BJ (cell line): ENCODE measurements at regions not wholly inside any gene's neighbourhood (a gene's known extent, or its start where the extent isn't known, plus 50 kb on each side); places are given as distances from the start of the nearest gene placed in this dataset.

ENCODE experiments used
- CTCF ChIA-PET: fragments of 350-600 bp; formaldehyde crosslinking; extraction: SDS; loops from one replicate; lab custom pipeline; 2021; ENCODE audit warnings: antibody characterized with exemption, inconsistent platforms; lab: Yijun Ruan, JAX
- POLR2A ChIA-PET: fragments of 300-600 bp; sonication (Branson Sonifier 250); formaldehyde crosslinking; extraction: SDS; loops from one replicate; lab custom pipeline; 2021; ENCODE audit warnings: antibody characterized with exemption; lab: Charles Lee
- DNase-seq: peaks from one replicate; pipeline ENCODE4 v3.0.0-alpha.2; 2011; ENCODE audit warnings: low read depth
- H3K27me3 ChIP-seq: 2 replicates; pipeline ENCODE4 v1.6.0; 2011; ENCODE audit warnings: low read length; ENCODE audit not compliant: control insufficient read depth, insufficient read depth
- H3K36me3 ChIP-seq: 2 replicates; pipeline ENCODE4 v1.5.1; 2011; ENCODE audit warnings: low read length; ENCODE audit not compliant: control insufficient read depth, insufficient read depth
- H3K4me3 ChIP-seq: 2 replicates; pipeline ENCODE4 v1.5.1; 2011; ENCODE audit warnings: low read depth, mild to moderate bottlenecking, control low read depth, low read length
- TF ChIP-seq, protein P1 (sequence below): IDR thresholded peaks from 2 replicates; pipeline ENCODE4 v1.5.1; 2011; ENCODE audit warnings: low read depth, mild to moderate bottlenecking, control low read depth, inconsistent platforms, low read length, moderate library complexity; ENCODE audit not compliant: insufficient read depth

DNA sequence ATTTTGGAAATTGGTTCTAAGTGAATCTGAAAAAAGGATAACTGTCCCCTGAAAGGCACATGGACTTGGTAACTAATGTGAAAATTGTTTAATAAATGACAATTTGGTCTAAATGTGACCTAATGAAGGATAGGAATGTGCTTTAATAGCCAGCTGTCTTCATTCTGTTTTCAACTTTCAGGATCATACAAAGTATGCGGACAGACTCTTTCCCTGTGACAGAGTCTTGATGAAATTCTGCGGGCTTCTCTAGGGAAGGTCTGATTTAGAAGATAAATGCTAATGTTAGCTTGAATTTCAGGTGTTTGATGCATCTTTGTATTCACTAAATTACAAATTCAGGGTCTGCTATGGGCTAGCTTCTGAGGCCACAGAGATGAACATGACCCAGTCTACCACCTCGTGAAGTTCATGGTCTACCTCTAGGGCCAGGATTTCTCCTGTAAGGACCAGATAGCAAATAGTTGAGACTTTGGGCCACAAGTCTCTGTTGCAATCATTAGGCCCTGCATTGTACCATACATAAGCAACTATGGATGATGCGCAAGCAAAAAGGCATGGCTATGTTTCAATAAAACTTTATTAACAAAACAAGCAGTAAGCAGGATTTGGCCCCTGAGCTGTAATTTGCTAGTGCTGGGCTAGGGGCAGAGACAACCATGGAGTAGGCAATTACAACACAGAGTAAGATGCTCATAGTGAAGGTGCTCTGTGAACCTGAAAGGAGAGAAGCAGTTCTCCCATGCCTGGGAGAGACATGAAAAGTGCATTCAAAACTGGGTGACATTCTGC lies 368.6 kb downstream of the INHBA start:
- Histone ChIP-seq H3K36me3 (no peaks in the 10 kb centered on the region), H3K27me3 (no peaks in the 10 kb centered on the region), H3K4me3 (no peak overlapping the region)
- ChIA-PET CTCF (no interaction called here), POLR2A (no interaction called here)
- TF ChIP-seq, protein P1, sequence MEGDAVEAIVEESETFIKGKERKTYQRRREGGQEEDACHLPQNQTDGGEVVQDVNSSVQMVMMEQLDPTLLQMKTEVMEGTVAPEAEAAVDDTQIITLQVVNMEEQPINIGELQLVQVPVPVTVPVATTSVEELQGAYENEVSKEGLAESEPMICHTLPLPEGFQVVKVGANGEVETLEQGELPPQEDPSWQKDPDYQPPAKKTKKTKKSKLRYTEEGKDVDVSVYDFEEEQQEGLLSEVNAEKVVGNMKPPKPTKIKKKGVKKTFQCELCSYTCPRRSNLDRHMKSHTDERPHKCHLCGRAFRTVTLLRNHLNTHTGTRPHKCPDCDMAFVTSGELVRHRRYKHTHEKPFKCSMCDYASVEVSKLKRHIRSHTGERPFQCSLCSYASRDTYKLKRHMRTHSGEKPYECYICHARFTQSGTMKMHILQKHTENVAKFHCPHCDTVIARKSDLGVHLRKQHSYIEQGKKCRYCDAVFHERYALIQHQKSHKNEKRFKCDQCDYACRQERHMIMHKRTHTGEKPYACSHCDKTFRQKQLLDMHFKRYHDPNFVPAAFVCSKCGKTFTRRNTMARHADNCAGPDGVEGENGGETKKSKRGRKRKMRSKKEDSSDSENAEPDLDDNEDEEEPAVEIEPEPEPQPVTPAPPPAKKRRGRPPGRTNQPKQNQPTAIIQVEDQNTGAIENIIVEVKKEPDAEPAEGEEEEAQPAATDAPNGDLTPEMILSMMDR: no peak
- no peak for DNase-seq

DNA sequence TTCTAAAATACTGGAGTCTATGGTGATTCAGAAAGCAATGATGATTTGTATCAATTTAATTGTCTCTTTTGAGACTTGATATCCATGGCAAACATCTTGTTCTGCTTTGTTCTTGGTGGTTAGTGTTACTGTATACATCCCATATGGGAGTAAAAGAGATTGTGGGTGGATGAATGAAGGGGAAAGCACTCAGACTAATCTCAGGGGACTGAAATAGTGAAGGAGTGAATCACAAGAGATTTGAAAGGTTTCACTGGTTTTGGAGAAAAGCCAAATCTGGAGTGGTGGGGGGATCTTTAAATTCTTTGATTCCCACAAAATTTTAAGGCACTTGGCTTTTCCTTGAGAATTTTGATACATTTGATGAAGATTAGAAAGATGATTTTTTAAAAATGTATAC lies 369.4 kb downstream of the INHBA start:
- Histone ChIP-seq H3K27me3 (no peaks in the 10 kb centered on the region), H3K4me3 (no peak overlapping the region), H3K36me3 (no peaks in the 10 kb centered on the region)
- ChIA-PET POLR2A (no interaction called here), CTCF (no interaction called here)
- TF ChIP-seq, protein P1: no peak
- no peak for DNase-seq

DNA sequence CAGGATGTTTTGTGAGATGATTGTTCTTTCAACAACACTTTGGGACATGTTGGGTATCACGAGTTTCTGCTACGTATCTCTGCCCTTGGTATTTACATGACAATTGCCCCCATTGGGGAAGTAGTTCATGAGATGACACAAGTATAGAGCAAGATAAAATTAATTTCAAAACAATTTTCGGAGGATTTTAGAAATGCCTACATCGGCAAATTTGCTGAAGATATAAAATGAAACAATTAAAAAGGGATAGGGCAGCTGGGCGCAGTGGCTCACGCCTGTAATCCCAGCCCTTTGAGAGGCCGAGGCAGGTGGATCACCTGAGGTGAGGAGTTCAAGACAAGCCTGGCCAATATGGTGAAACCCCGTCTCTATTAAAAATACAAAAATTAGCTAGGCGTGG lies 371.7 kb downstream of the INHBA start:
- no peaks in the 10 kb centered on the region for H3K36me3 ChIP-seq
- H3K27me3 ChIP-seq: no peaks in the 10 kb centered on the region
- TF ChIP-seq, protein P1: no peak
- no peak overlapping the region for H3K4me3 ChIP-seq
- no peak for DNase-seq
- CTCF ChIA-PET: no interaction called here
- POLR2A ChIA-PET: no interaction called here

DNA sequence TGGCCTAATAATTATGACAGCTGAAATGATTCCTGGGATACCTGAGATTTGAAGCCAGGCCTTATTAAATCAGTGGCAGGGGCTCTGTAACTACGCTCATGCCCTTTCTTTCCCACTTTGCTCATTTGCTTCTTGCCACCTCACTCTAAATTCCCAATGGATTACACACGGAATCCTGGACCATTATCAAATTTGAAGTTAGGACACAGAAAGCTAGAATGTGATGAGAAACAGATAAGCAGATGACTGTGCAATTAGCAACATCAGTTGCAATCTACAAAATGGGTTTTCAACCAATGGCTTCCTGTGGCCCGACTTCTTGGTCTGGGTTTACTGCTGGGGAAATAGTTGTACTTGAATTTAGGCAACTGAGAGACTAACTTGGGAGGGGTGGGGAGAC lies 374.3 kb downstream of the INHBA start:
- CTCF ChIA-PET: interaction anchor here (0.6 kb wide), 1 partner anchor 1206 kb away, joined by 3 read pairs; no protein-coding TSS in a partner anchor

DNA sequence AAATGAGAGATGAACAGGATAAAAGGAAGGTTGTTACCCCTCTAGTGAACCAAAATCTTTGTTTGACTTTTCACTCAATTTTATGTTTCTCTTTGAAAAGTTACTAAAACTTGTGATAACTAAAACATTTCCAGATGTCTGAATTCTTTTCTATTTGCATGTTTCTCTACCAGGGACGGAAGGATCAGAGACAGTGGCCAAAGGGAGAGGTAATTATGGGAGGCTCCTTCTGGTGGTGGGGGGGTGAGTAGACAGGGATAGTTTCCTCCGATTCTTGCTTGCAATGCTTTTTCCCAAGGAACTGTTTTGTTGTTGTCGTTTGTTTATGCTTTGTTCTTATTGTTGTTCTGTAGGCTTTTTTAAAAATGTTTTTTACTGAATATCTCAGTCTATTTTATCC lies 374.8 kb downstream of the INHBA start:
- H3K4me3 ChIP-seq: no peak overlapping the region
- H3K36me3 ChIP-seq: no peaks in the 10 kb centered on the region
- DNase-seq: no peak
- POLR2A ChIA-PET: no interaction called here
- no peaks in the 10 kb centered on the region for H3K27me3 ChIP-seq
- TF ChIP-seq, protein P1: no peak; the same call in 1 of the 2 replicates
- CTCF ChIA-PET: no interaction called here

More for the DNA sequence above, 374.3 kb downstream of the INHBA start:
- POLR2A ChIA-PET: interaction anchor here (0.6 kb wide), 1 partner anchor 249 kb away, joined by 3 read pairs; no protein-coding TSS in a partner anchor
- TF ChIP-seq, protein P1: no peak
- H3K27me3 ChIP-seq: no peaks in the 10 kb centered on the region
- no peak overlapping the region for H3K4me3 ChIP-seq
- no peak for DNase-seq
- H3K36me3 ChIP-seq: no peaks in the 10 kb centered on the region
